Fibroblast of skin of right biceps (primary cell): ENCODE measurements at regions not wholly inside any gene's neighbourhood (a gene's known extent, or its start where the extent isn't known, plus 50 kb on each side); places are given as distances from the start of the nearest gene placed in this dataset.

Experiments
- DNase-seq: peaks from one replicate; pipeline ENCODE4 v3.0.0-alpha.2; 2013

DNA sequence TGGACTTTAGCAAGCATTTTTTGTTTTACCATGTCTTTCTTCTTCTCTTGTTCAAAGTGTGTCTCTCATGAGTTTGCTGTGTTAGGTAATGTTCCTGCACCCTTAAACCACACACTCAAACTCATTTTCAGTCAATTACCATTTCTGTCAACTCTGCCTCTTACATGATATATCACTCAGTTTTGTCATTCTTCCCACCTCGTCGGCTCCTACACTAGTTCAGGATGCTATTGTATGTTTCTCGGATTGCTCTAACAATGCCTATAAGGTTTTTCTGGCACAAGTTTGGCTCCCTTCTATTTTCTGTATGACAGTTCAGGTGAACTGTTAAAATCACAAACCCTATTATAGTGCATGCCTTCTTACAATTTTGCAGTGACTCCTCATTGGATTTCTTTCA, 260.8 kb upstream of the NAV3 start:
- DNase-seq: no peak

DNA sequence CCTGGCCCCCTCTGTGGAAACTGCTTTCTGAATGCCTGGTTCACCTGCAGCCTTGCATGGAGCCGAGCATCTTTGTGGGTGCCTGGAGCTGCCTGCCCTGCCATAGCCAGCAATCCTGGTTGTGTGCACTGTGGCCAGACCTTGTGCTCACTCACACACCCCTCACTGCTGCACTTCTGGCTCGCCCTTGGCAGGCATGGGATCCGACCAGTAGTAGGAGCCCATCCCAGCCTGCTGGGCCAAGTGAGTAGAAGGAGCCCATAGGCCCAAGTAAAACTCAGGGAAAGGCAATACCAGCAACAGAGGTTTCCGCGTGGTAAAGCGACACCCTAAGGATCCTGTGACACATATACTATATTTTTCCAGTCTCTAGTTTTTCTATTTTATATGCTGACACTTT, 270.0 kb upstream of the NAV3 start:
- DNase-seq: no peak

DNA sequence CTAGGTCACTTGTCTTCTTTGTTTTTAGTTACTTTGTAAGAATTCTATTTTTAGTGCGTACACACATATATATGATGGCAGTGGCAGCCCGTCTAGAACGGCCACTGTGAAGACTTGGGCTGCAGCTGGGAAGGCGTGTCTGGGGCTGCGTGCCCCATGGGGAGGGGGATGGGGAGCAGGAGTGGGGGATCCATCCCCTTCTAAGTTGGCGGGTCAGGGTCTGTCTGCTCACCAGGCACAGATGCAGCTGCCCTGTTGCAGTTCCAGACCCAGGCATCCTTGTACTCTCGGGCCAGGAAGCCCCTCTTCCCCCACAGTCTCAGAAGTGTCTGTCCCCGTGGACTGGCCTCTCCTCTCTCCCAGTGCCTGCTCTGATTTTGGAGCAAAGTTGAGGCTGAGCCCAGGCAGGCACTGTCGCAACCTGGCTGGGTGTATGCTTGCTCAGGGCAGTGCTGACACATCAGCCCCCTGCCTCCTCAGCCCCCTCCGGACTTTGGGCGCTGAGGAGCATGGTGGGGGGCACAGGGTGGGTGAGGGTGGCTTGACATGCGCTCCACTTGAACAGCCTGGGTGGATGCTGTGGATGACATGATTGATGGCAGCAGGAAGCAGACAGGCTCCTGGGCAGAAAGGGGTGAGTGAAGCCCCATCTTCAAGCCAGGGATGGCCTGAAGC, 271.2 kb upstream of the NAV3 start:
- DNase-seq: no peak

DNA sequence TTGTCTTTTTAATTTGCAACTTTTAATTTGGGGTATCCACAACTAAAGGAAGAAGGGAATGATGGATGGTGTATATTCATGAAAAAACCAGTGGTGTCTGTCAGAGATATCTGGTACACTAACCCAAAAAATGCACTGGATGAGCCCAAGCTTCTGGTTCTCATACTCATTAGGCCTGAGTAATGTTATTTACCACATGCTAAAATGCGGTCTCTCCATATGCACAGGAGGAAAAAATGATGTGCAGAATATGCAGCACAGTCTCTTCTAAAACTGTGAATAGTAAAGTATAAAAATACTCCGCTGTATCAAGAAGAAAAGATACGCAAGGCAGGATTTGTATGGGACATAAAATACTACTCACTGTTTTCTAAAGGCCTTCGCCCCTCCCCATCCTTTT, 275.6 kb upstream of the NAV3 start:
- DNase-seq: no peak

DNA sequence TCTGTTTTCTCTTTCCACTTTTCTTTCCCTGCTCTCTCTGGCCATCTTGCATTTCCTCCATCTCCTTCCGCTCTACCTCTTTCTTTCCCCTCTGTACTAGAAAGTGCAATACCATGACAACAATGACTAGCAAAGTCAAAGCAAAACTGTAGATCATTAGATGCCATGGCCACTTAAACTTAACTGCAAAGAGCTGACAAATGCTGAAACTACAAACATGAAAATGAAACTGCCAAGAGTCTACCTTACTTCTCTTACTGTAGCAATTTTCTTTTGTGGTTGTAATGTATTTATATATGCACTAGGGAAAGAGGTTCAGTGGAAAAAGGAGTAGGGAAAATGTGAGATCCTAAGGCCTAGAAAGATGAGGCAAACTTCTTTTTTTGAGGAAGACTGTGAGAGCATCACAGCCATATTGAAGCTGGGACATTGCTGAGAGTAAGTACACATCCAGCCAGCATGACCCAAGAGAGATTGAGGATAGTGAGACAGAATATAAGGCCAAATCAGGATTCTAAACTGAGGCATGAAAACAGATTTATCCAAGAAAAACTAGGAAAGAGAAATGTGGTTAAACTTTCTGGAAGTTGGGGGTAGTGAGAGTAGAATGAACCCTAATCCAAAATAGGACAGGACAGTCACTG, 276.6 kb upstream of the NAV3 start:
- DNase-seq: no peak

DNA sequence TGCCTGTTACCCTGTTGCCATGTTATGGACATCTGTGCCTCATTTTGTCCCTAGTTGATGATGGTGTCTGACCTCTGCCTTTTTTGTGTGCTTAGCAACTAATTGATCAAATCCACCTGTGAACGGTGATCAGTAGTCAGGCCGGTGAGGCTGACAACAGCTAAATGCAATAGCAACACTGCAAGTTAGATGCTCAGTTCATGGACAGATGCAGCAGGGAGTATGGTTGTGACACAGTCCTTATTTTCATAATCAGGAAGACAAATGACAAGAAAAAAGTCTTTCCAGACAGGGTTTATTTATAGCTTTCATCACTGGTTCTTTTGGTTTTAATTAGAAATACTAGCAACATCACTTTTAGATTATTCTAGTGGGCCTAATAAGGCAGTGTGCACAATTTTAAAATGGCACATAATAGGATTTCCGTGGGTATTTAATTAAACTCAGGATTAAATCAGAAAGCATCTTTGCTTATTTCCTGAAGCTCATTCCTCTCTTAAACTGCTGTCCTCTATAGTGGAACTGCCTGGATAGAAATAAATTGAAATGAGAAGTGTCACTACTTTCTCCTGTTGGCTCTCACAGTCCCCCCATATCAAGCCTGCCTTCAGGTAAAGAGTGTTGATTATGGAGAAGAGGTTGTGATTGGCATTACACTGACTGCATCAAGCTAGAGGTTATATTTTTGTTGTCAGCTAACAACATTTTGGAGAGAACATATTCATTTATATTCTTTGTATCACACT, 281.1 kb upstream of the NAV3 start:
- no peak for DNase-seq

DNA sequence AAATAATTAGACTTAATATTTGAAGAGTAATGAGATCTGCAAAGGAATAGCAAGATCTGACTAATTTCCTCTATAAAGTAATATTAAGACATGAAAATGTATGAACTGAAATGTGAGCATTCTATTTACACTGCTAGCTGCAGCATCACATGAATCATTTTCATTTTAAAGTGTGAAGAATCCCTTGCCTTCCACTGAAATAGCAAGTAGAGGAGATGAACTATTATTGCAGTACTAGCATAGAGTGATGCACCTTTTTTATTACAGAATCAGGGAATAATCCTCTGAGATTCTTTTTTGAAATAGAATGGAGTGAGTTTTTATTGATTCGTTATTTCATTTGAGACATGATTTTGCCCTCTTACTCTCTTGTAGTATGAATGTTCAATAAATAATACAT, 281.9 kb upstream of the NAV3 start:
- DNase-seq: no peak

DNA sequence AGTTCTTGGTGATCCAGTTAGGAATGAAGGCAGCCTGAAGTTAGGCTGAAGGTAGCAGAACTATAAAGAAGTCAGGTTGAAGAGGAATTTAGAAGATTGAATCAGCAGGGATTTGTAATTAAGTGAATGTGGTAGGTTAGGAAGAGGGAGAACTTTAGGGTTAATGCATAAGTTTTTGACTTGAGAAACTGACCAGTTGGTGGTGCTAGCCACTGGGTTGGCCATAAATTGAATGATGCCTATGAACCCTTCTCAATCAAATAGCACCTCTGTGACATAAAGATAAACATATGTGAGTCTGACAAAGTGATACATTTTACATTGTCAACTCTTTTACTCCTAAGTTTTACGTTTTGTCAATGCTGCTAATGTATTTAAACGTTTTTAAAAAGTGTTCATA, 290.6 kb upstream of the NAV3 start:
- DNase-seq: no peak

DNA sequence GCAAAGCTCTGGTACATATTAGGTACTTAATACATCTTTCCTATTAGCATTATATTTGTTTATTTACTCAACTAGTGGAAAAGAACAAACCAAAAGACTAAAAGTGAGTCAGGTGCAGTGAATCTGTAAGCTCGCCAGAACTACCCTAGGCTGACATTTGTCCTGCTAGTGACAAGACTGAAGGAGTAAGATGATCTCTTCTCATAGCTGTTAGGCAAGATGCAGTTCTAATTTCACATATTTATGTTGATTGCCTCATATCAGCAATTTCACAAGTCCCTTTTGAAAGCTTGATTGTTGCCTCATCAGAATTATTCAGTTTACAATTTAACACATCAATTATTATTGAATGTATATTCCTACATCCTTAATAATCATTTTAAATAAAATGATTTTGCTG, 293.0 kb upstream of the NAV3 start:
- DNase-seq: no peak

DNA sequence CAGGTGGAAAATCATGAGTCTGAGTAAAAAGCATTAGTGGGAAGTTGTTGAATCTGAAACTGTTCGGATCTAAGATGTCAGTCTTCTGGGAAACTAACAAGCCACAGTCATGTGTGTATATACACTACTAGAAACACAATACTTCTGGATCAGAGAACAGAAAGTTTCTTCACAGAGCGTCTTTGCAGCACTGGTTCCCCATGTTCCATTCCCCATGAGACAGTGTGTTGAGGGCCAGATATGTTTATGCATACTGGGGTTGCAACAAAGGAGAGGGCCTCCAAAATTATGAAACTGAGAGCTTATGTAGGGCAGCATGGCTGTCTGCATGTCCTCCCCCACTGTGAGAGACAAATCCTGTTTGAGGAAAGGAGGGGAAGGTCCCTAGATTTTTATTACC, 295.0 kb upstream of the NAV3 start:
- no peak for DNase-seq

DNA sequence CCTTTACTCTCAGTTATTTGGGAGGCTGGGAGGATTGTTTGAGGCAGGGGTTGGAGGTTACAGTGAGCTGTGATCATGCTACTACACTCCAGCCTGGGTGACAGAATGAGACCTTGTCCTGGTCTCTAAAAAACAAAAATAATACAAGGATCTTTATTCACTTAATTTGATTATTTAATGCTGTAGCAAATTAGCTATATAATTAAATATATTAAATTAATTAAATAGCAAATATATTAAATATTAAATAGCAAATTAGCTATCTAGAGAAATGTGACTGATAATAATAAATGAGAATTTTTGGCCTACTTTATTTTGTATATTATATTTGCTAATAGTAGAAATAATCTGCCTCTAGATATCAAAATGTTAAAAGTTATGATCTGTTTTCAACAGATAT, 298.8 kb upstream of the NAV3 start:
- DNase-seq: no peak

DNA sequence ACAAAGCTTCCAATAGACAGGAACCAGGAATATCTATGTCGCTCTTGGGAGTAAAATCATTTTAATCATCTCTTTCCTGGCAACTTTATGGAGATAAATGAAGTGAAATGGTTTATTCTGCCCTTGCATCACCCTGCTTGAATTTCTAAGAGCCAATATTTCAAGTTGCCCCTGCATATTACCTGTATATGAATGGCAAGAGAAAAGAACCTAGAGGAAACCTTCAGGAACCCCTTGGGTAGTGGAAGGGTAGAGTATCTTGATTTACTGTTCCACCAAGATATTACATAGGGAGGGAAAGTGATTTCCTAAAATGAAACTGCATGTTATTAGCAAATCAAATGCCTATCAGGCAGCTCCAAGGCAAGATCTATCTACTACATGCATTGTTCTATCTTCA, 308.4 kb upstream of the NAV3 start:
- no peak for DNase-seq

DNA sequence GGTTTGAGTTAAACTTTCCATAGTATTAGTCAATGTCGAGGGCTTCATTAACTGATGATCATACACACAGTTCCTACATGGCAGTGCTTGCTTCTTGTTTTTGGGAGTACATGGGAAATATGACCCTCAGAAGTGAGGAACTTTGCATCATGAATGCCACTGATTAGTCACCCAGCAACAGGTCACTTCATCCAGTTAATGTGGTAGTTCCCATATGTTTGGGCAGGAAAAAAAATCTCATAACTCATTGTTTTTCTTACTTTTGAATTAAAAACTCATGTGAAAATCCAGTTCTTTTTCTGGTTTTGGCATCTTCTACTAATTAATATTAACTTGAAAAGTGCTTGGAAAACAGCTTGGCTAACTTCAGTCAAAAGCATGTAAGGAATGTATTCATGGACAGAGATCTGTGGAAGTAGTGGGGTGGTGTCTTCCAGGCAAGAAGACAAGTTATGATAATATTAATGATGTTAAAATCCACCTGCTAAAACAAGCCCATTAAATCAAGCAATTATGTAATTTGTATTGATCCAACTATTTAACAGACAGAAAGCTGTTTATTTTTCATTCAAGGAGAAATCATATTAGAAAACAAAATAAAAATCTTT, 309.1 kb upstream of the NAV3 start:
- peak; percentile 57 for DNase-seq

DNA sequence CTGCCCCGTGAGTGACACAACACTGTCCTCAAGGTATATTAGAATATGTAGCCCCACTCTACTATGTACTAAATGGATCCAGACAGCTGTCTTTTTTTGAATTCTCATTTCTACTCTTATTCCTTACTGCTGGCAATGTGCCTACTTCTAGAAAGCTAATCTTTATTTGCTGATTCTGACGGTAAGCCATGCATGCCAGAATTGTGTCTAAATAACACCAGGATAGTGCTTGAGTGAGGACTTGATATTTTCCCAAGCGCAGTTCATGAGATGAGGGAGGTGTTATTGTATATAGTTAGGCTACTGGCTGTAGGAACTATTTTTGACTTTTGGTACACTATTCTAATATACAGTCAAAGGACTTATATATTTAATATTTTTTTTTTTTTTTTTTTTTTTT, 316.2 kb upstream of the NAV3 start:
- no peak for DNase-seq

DNA sequence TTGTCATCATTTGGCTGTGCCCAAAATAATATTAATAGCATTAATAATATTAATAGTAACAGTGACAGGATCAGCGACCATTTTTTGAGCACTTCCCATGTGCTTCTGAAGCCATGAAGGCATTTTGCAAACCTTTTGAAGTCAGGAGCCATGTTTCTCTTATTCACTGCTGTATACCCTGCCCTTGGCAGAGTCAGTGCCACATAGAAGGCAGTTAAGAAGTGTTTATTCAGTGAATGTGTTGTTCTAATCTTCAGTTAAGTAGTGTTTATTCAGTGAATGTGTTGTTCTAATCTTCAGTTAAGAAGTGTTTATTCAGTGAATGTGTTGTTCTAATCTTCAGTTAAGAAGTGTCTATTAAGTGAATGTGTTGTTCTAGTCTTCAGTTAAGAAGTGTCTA, 319.7 kb upstream of the NAV3 start:
- no peak for DNase-seq

DNA sequence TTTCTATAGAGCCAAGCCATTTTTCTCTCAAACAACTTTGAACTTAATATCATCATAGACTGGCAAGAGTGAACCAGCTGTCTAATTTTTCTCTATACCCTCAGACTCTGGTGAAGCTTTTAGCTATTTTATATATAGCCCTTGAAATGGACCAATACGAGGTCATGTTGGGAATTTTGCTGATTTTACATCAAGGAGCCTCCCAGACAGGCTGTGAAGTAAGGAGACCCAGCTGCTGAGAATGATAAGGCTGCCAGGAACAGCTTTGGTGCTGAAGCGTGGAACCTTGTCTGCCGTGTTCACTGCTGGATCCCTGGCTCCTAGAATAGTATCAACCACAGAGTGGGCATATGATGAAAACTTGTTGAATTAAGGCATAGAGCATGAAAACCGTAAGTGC, 326.2 kb upstream of the NAV3 start:
- no peak for DNase-seq

DNA sequence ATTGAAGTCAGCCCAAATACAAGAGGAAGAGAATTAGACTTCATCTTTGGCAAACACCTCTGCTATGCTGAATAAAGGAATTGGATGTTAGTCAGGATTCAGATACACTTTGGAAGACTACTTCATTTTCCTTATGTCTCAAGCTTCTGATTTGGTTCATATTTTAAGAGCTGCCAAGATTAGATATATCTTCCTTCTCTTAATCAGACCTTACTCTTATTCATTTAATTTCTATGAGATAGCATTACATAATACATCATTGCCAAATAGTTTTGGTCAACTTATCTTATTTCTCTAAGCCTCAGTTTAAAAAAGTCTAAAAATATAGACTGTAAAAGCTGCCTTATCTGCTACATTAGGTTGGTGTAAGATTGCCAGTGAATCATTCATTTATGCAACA, 330.6 kb upstream of the NAV3 start:
- no peak for DNase-seq

DNA sequence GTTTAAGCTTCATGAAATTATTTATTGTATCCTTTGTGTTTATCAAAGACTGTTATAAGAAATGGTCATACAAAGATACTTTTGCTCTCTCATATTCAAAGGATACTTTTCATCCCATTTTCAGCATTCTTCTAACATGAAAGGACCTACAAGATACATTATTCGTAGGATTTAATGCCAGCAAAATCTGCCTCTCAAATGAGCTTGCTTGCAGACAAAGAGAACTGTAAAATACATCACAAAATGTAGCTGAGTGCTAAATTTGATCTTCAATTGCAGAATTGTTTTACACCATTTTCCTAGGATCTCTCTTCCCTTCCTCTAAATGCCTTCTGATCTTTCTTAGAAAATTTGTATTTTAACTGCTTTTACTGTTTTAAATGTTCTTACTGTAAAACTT, 333.0 kb upstream of the NAV3 start:
- DNase-seq: no peak

DNA sequence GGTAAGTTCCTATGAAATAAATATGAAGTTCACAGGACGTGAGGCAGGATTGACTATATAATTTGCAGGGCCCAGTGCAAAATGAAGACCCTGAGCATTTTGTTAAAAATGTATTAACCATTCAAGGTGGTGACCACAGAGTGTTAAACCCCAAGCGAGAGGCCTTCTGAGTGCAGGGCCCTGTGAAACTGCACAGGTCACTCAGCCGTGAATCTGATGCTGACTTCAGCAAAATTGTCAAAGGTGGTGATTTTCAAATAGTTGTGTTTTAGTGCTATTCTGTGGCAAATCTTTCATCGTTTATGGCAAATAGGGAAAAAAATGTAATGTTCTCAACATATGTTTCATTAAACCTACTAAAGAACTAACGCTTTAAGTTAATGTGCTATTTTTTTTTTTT, 334.0 kb upstream of the NAV3 start:
- no peak for DNase-seq

DNA sequence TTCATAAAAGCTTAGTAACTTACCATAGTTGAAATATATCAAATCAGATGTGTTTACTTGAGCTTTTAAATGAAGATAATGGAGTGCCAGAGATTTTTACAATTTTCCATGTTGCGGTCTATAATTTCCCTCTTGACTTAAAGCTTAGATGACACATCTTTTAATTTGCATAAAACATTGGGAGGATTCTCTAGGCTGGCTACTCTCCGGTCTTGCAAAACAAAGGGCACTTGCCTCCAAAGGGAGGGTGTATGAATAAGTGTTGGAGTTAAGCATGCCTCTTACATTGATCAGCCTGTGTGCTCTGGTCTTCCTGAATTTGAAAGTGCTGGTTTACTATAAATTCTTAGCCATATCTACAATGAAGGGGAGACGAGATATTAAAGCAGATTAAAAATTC, 336.4 kb upstream of the NAV3 start:
- no peak for DNase-seq

DNA sequence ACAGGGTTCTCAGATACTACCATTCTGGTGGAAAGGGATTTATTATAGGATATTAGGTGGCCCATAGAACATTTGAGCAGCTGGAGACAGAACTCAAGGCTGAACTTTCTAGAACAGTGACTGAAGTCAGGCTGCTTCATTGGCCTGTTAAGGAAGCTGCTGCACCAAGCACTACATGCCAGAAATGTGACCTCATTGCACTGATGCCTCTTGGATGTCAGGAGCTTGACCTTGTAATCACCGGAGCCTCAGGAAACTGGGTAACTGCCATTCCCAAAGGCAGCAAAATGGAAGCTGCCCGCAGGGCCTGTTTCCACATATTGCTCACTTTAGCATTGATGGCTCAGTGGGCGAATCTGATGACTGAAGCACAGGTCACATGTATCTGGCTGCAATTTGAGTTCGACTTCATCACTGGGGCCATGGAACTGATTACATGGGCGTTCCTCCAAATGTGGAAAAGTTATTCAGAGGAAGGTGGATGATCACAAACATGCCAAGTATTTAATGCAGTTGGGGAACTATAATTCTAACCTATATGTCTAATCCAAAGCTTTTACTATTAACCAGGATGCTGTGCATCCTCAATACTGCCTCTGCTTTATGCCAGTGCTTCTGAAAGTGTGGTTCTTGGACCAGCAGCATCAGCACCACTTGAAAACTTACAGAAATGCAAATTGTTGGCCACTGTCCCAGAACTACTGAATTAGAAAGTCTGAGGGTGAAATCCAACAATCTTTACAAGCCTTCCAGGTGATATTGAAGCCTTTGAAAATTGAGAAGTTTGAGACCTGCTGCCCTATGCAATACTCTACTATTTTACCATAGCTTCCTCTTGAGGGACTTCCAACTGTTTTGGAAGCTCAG, 337.2 kb upstream of the NAV3 start:
- DNase-seq: peak; percentile 6

DNA sequence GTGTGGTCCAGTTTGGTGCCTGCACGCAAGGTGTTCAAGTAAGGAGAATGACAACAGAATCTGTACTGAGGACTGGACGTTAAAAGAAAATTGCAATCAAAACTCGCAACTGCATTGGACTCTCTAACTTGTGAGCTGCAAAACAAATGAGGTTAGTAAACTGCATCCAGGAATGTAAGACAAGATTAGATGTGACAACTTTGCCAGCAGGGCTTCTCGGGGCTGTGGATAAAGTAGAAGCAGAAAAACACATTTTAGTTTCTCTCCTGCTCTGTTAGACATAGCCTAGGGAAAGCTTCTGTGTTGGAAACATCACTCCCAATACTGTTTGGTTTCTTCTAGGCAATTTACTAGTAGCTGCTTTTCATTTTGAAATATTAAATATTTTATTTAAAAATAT, 338.2 kb upstream of the NAV3 start:
- DNase-seq: no peak

DNA sequence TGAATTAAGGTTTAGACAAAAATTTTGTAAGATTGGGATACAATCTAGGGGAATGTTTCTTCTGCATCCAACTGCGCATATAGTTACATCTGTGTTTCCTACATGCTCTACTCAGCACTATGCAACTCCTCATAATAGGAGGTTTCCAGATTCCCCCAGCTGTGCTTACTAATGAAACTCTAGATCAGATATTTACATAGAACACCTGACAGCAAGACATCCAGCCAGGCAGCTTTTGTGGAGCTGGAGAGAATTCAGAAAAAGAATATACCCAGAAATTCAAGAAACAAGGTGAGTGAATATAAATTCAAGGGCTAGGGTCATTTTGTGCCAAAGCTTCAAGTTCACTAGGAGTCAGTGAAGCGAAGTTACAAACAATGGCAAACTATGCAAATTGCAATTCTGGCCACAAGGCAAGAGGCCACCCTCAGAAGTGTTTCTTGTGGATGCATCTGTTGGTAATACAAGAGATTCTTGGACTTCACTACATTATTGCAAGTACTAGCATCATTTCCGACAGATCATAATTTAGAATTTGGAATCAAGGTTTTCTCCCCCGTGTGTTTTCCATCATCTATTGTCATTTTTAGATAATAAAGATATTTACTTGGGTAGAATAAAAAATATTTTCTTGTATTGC, 341.2 kb upstream of the NAV3 start:
- no peak for DNase-seq
